Lung (tissue), 11 donors: ENCODE measurements at regions not wholly inside any gene's neighbourhood (a gene's known extent, or its start where the extent isn't known, plus 50 kb on each side); places are given as distances from the start of the nearest gene placed in this dataset.

Experiments
- ATAC-seq: fragments of 200-7000 bp; cut with Tn5 transposase; one replicate; pipeline ENCODE4 v1.9.1; 2020; ENCODE audit warnings: moderate number of reproducible peaks; ENCODE audit not compliant: insufficient read depth, low FRiP score
- DNase-seq, 3 donors: peaks; one replicate each; pipeline ENCODE4 v3.0.0-alpha.2; 2013 to 2017
- H3K27ac ChIP-seq, 2 donors: one replicate each; pipeline ENCODE4 v1.5.1; 2013; ENCODE audit warnings: mild to moderate bottlenecking in 2 of 2, moderate library complexity in 2 of 2, control low read depth in 1 of 2, inconsistent platforms in 1 of 2, low read depth in 1 of 2, low read length in 1 of 2
- H3K27me3 ChIP-seq, 3 donors: one replicate each; pipeline ENCODE4 v1.5.1; 2013; ENCODE audit warnings: low read length in 2 of 3; ENCODE audit not compliant: control insufficient read depth in 3 of 3, insufficient read depth in 3 of 3
- H3K36me3 ChIP-seq, 4 donors: one replicate each; pipeline ENCODE4 v1.5.1; 2013; ENCODE audit warnings: low read length in 4 of 4, mild to moderate bottlenecking in 1 of 4, moderate library complexity in 1 of 4; ENCODE audit not compliant: control insufficient read depth in 4 of 4, insufficient read depth in 4 of 4
- H3K4me1 ChIP-seq, 5 donors: one replicate each; pipeline ENCODE4 v1.5.1; 2013; ENCODE audit warnings: low read length in 5 of 5, mild to moderate bottlenecking in 2 of 5, moderate library complexity in 1 of 5; ENCODE audit not compliant: control insufficient read depth in 5 of 5, insufficient read depth in 5 of 5
- H3K4me3 ChIP-seq: one replicate; pipeline ENCODE4 v1.5.1; 2013; ENCODE audit warnings: mild to moderate bottlenecking, control low read depth, moderate library complexity
- H3K9ac ChIP-seq, 2 donors: one replicate each; pipeline ENCODE4 v1.5.1; 2013; ENCODE audit warnings: low read length in 2 of 2, control low read depth in 1 of 2; ENCODE audit not compliant: insufficient read depth in 1 of 2
- H3K9me3 ChIP-seq, 4 donors: one replicate each; pipeline ENCODE4 v1.5.1; 2013; ENCODE audit warnings: low read length in 3 of 4, mild to moderate bottlenecking in 1 of 4, moderate library complexity in 1 of 4; ENCODE audit not compliant: control insufficient read depth in 4 of 4, insufficient read depth in 3 of 4
- WGBS, 2 donors: extraction: QIAGEN DNeasy Blood & Tissue Kit; methylation state at CpG; one replicate each; pipeline ENCODE4 v1.1.7; 2013; 5-methylcytosine and 5-hydroxymethylcytosine counted together
- TF ChIP-seq, protein P1 (sequence below): IDR thresholded peaks from 2 replicates; pipeline ENCODE4 v1.5.1; 2012; ENCODE audit warnings: mild to moderate bottlenecking; ENCODE audit errors: control extremely low read depth, extremely low read depth
- donor health status: control.
- donor health status: control.
- donor health status: Bipolar disorder and iron deficiency.
- donor health status: healthy.
- donor health status: DM: yes; HTN: yes; CAD: no.

DNA sequence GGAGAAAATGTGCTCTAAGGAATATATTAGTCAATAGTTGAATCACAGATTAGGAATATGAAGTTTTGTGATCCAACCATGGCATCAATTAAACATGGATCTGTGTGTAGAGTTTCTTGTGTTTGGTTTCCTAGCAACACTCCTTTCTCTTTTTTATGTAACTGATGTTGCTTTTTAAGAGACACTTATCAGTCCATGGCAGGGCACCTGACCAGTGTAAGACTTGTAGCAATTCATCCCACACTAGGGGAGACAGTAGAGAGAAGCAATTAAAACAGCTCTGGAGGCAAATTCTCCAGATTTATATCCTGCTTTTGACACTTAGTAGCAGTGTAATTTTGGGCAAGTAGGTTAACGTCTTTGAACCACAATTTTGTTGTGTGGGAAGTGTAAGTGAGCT, 1229.0 kb downstream of the PCDH9 start:
- peaks cover 0 to 3% (median 0%) of the 10 kb centered on the region in 4 donors for H3K9me3 ChIP-seq
- TF ChIP-seq, protein P1, sequence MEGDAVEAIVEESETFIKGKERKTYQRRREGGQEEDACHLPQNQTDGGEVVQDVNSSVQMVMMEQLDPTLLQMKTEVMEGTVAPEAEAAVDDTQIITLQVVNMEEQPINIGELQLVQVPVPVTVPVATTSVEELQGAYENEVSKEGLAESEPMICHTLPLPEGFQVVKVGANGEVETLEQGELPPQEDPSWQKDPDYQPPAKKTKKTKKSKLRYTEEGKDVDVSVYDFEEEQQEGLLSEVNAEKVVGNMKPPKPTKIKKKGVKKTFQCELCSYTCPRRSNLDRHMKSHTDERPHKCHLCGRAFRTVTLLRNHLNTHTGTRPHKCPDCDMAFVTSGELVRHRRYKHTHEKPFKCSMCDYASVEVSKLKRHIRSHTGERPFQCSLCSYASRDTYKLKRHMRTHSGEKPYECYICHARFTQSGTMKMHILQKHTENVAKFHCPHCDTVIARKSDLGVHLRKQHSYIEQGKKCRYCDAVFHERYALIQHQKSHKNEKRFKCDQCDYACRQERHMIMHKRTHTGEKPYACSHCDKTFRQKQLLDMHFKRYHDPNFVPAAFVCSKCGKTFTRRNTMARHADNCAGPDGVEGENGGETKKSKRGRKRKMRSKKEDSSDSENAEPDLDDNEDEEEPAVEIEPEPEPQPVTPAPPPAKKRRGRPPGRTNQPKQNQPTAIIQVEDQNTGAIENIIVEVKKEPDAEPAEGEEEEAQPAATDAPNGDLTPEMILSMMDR: no peak

DNA sequence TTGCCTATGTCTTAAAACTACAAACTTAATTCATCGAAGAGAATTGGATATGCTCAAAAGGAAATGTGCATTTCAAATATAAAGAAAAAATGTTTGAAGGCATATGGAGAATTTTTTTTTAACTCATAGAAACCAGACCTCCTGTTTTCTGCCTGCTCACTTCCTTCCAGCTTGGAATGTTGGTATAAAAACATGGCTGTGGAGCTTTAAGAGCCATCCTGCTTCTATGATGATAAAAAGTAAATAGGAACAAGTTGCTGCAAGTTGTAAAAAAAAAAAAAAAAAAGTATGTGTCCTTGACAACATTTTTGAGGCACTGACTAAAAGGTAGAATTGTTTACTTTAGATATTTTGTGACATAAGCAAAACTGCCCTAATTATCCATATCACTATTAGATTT, 1230.7 kb downstream of the PCDH9 start:
- H3K27ac ChIP-seq: no peak overlapping the region
- H3K27me3 ChIP-seq: no peaks in the 10 kb centered on the region
- 84 to 91% methylated on average over 1 of the region's 1 CpG for WGBS, 2 donors
- ATAC-seq: no peak
- peaks cover 0 to 3% (median 0%) of the 10 kb centered on the region in 4 donors for H3K9me3 ChIP-seq
- no peaks in the 10 kb centered on the region for H3K36me3 ChIP-seq
- no peaks in the 10 kb centered on the region for H3K4me1 ChIP-seq
- no peak overlapping the region for H3K4me3 ChIP-seq
- DNase-seq: no peak
- TF ChIP-seq, protein P1: no peak
- no peak overlapping the region for H3K9ac ChIP-seq

More for the DNA sequence above, 1229.0 kb downstream of the PCDH9 start:
- 60 to 68% methylated on average over 1 of the region's 1 CpG for WGBS, 2 donors
- Histone ChIP-seq H3K36me3 (no peaks in the 10 kb centered on the region), H3K4me1 (no peaks in the 10 kb centered on the region), H3K9ac (no peak overlapping the region), H3K27ac (no peak overlapping the region), H3K4me3 (no peak overlapping the region), H3K27me3 (no peaks in the 10 kb centered on the region)
- no peak for ATAC-seq
- no peak for DNase-seq

DNA sequence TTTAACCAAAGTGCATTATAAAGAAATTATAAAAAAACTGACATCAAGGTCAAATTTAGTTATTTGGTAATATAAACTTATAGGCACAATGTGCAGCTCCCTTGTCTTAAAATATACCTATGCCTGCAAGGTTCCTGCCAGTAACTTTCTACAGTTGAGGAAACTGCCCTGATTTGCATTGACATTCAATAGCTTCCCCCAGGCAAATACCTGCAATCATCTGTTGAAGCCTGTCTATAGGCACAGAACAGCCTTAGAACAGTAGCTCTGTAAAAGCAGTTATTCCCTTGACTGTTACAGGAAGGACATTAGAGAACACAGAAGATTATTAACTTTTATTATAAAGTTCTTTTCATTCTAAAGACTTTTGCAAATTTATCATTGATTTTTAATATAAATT, 1239.5 kb downstream of the PCDH9 start:
- Histone ChIP-seq H3K9me3 (no peaks in the 10 kb centered on the region), H3K27ac (no peak overlapping the region), H3K4me1 (no peaks in the 10 kb centered on the region)

DNA sequence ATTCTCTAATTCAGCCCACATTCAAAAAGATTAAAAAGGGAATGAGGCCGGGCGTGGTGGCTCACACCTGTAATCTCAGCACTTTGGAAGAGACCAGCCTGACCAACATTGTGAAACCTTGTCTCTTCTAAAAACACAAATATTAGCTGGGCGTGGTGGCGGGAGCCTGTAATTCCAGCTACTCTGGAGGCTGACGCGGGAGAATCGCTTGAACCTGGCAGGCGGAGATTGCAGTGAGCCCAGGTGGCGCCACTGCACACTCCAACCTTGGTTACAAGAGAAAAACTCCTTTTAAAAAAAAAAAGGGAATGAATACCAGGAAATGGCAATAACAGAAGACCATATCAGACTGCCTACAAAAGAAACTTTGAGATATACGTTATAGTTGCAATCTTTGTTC, 1244.5 kb downstream of the PCDH9 start:
- Histone ChIP-seq H3K27me3 (no peaks in the 10 kb centered on the region), H3K27ac (no peak overlapping the region), H3K36me3 (no peaks in the 10 kb centered on the region), H3K4me3 (no peak overlapping the region), H3K4me1 (no peaks in the 10 kb centered on the region), H3K9me3 (no peaks in the 10 kb centered on the region), H3K9ac (no peak overlapping the region)
- DNase-seq: no peak
- TF ChIP-seq, protein P1: no peak
- no peak for ATAC-seq
- WGBS, 2 donors: 91% methylated on average over 10 of the region's 10 CpGs

More for the DNA sequence above, 1239.5 kb downstream of the PCDH9 start:
- no peak for DNase-seq
- no peaks in the 10 kb centered on the region for H3K27me3 ChIP-seq
- H3K9ac ChIP-seq: no peak overlapping the region
- no peaks in the 10 kb centered on the region for H3K36me3 ChIP-seq
- TF ChIP-seq, protein P1: no peak
- no peak overlapping the region for H3K4me3 ChIP-seq
- ATAC-seq: no peak
